GM19351 (cell line): ENCODE measurements at regions not wholly inside any gene's neighbourhood (a gene's known extent, or its start where the extent isn't known, plus 50 kb on each side); places are given as distances from the start of the nearest gene placed in this dataset.

Experiments used
- ATAC-seq: cut with Tn5 transposase; IDR thresholded peaks from one replicate; pipeline ENCODE4 v1.9.1; 2021; ENCODE audit warnings: mild to moderate bottlenecking, moderate library complexity; ENCODE audit not compliant: unreplicated experiment

DNA sequence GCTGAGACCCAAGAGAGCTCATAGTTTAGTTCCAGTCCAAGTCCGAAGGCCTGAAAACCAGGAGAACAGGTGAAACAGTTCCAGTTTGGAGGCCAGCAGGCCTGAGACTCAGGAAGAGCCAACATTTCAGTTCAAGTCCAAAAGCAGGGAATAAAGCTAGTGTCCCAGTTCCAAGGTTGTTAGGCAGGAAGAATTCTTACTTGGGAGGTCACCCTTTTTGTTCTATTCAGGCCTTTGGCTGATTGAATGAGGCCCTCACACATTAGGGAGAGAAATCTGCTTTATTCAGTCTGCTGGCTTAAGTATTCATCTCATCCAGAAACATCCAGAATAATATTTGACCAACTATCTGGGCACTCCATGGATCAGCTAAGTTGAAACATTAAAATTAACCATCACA, 294.6 kb downstream of the PCNX1 start:
- ATAC-seq, result no peak

DNA sequence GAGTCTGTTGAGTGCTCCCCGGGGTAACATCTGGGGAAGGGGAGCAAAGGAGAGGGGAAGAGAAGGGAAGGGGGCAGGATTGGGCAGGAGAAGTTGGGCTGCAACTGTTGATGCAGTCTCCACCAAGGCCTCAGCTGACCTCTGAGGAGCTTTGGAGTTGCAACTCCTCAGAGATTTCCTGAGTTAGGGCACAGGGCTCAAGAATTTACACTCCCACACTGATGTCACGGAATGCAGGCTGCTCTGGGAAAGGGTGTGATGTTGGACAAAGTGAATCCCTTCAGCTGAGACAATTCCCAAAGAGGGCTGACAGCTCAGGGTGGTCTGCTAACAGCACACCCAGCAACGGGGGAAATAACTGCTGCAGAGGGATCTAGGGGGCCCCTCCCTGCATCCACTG, 295.6 kb downstream of the PCNX1 start:
- ATAC-seq, result no peak

DNA sequence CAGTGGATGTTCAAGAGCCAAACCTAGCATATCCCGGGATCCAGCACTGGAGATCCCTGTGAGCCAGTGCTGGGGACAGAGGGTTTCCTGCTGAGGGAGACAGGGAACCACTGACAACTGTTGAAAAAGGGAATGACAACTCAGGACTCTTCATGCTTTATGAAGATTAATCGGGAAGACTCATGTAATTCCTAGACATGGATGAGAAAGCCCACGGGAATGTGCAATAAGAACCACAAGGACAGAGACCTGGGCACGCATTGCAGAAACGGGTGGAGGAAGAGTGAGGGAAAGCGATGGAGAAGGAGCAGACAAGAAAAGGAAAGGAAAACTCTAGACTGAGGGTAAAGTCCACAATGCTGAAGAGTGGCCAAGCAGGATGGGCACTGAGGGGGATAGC, 296.0 kb downstream of the PCNX1 start:
- no peak for ATAC-seq

DNA sequence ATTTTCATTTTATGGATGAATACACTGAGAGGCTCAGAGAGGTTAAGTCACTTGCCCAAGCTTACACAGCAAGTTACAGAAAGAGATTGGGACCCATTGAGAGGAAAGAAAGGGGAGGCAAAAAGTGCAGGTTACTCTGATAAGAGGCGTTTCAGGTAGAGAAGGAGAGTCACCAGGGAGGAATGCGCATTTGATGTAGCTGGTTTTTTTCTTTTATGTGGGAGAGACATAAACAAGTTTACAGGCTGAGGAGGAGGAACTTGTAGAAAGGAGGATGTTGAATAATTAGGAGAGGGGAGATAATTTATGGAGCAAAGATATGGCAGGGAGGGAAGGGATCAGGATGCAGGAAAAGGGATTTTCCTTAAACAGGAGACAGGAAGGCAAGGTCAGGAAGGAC, 297.0 kb downstream of the PCNX1 start:
- ATAC-seq, result no peak

DNA sequence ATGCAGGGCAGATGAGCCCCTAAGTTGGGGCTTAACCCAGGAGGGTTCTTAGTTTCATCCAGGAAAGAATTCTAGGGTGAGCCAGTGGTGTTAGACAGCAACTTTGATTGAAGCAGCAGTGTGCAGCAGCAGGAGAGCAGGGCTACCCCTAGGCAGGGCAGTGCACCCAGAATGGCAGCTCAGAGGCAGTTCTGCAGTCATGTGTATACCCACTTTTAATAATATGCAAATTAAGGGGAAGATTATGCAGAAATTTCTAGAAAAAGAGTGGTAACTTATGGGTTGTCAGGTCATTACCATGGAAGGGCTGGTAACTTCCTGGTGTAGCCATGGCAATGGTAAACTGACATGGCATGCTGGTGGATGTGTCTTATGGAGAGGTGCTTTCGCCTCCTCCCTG, 297.5 kb downstream of the PCNX1 start:
- no peak for ATAC-seq

DNA sequence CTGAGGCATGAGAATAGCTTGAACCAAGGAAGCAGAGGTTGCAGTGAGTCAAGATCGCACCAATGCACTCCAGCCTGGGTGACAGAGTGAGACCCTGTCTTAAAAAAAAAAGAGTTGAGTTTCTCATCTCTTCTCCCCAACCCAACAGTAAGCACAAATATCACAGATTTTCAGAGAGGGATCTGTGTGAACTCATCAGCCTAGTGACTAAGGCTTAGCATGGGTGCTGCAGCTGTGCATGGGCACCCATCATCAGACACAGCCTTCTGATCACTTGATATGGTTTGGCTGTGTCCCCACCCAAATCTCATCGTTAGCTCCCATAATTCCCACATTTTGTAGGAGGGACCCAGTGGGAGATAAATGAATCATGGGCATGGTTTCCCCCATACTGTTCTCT, 298.9 kb downstream of the PCNX1 start:
- no peak for ATAC-seq

DNA sequence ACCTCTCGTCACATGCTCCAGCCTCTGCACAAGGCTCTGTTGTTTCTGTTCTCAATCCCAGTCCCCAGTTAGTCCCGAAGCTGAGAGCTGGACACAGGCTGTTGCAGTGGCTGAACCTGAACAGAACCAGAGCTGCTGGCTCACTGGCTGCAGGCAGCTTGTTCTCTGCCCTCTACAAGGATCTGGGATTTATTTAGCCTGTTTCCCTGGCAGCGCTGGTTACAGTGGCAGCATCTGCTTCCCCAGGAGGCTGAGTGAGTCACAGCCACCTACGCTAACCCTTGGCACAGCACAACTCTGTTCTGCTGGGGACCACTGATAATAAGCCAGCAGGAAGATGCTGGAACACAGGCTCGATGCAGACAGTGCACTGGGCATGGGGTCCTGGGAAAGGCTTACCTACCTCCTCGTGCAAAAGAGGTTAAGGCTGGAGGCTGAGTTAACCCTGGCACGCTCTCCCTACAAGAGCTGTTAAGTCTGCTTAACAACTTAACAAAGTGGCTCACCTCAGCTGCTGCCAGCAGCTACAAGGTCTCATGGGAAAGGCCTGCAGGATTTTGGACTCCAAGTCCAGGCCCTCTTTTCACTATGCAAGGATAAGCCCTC, 299.6 kb downstream of the PCNX1 start:
- ATAC-seq, result no peak

DNA sequence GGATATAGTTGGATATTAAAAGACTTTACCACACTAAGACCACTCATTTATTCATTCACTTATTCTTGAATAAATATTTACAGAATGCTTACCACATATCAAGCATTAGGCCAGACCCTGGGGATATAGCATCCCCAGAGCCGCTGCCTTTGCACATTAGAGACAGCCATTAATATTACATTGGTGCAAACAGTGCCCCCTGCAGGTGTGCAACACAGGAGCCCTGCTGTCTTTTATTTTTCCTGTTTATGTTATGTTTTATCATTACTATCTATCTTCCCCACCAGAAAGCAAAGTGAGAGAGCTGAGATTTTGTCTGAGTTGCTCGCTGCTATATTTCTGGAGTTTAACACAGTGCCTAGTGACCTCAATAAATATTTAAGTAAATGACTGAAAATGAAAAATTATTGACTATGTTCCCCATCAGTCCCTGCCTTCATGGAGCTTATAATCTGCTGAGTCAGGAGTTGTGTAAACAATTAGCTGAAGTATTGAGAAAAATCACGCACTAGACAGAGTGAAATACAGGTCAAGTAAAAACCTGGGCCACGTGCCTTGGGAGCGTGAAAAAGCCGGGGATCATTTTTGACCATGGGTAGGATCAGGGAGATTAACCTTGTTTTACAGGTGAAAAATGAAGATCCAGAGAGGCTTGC, 301.6 kb downstream of the PCNX1 start:
- ATAC-seq, result no peak

DNA sequence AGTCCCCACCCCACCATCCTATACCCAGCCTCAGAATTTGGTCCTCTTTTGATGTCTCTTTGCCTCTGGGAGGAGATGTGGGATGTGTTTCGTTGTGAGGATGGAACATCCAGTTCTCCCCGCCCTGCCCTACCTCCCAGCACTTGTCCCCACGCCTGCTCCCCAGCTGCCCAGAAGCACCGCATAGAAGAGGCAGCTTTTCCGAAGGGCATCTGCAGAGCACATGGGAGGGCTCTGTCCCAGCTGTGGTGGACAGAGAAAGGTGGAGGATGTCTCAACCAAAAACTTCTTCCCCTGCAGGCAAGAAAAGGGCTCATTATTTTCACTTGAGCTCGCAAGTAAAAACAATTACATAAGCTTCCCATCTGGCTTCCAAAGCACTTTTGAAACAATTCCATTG, 302.6 kb downstream of the PCNX1 start:
- ATAC-seq, result no peak

DNA sequence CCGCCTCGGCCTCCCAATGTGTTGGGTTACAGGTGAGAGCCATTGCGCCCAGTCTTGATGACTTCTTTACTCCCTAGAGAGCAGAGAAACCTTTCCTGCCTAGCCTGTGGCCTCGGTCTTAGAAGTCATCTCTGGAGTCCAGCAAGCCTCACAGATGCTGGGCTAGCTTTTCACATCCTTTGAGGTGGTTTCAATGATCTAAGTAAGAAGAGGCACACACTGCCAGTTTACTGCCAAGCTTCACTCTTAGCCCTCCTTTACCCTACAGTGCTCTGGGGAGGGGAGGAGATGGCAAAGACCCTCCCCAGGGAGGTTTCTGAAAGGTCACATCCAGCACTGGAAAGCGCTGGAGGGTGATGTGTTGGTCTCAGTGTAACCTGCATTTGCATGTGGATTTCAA, 304.8 kb downstream of the PCNX1 start:
- no peak for ATAC-seq

DNA sequence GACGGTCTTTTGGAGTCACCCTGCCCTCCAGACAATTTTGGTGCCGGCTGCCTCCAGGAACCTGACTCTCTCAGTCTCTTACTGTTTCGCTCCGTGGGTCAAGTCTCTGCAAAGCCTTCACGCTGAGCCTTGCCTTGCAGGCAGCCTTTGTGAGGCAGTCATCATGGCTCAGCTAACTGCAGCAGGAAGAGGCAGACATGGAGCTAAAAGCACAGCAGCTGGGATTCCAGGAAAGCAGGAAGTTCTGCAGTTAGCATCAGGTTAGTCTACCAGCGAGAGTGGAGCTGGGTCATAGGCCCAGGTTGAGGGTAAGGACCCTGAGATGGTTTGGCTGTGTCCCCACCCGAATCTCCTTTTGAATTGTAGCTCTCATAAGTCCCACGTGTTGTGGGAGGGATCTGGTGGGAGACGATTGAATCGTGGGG, 305.4 kb downstream of the PCNX1 start:
- no peak for ATAC-seq

DNA sequence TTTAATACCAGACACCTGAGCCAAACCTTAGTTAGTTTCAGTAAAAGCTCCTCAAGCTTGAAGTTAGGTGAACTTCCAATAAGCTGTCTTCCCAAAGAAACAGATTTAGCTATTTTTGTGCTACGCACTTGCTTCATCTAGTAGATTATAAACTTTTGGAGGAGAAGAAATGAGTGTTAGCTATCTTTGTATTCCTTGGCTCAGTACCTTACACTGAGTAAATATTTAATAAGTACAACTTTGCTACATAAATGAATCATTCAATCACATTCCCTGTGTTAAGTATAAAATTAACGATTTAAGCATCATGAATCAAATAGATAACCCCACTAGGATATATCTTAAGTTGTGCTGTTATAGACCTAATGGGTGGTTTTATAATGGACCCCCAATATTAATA, 307.0 kb downstream of the PCNX1 start:
- ATAC-seq, result no peak

DNA sequence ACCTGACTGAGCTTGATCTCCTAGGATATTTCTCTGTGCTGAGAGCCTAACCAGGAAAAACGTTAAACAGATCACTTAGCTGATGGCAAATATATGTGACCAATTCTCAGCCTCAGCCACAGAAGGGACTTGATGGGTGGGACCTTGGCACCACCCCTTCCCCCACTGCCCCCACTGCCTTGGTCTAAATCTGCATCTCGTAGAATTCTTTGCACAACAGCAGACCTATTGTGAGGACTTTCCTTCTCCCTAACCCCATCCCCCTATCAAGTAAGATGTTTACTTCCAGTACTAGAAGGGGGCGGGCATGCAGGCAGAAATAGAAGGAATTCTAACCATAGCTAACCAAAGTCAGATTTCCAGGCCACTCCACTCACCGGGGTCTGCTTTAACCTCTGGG, 313.2 kb downstream of the PCNX1 start:
- ATAC-seq, result no peak

DNA sequence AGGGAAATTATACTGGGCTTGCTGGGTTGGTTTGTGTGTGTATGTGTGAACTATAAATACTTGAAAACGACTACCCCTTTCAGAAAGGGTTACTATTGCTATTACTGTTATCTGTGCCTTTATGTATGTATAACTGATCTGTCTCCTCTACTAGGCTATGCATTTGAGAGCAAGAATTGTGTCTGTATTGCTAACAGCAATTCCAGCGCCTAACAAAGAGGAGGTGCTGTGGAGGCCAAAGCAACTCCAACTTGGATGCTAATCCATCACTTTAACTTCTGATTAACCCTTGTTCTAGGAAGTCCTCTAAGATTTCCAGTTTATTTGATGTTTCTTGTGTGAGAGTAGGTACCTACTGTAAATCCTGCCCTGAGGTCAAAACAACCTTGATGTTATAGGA, 313.9 kb downstream of the PCNX1 start:
- ATAC-seq, result no peak

DNA sequence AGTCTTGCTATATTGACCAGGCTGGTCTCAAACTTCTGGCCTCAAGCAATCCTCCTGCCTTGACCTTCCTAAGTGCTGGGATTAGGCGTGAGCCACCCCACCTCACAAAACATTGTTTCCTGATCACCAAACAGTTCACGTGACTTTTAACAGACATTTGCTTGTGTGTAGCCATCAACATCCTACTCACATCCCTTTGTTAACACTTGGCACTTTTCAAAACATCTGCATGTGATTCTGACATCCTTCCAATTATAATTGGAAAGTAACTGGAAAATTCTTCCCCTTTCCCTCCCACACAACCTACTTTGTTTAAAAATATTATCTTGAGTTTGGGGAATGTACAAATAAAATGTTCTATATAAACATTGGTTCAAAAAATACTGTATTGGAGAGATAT, 317.9 kb downstream of the PCNX1 start:
- no peak for ATAC-seq

DNA sequence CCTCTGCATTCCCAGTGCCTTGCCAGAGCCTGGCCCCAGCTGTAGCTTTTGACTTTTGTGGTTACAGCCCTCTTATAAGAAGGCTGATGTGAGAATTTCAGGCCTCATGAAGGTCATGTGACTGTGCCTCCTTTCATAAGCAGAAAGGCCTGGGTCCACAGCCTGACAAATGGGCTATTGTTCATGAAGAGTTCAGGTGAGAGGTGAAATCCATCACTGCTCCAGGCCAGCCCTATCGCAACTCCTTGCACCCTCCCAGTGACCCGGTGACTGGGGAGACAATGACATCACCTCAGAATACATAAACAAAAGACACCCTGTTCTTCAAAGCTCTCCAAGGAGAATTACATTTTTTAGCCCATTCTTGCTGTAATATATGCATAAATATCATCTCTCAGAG, 321.5 kb downstream of the PCNX1 start:
- no peak for ATAC-seq

DNA sequence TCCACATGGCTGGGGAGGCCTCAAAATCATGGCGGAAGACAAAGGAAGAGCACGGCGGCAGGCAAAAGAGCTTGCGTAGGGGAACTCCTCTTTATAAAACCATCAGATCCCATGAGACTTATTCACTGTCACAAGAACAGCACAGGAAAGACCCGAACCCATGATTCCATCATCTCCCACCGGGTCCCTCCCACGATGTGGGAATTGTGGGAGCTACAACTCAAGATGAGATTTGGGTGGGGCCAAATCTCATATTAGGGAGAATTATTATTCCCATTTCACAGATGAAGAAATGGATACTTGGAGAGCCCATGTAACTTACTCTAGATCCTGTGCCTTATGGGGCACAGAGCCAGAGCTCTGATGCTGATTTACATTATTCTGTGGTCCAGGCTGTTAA, 322.6 kb downstream of the PCNX1 start:
- ATAC-seq, result no peak

DNA sequence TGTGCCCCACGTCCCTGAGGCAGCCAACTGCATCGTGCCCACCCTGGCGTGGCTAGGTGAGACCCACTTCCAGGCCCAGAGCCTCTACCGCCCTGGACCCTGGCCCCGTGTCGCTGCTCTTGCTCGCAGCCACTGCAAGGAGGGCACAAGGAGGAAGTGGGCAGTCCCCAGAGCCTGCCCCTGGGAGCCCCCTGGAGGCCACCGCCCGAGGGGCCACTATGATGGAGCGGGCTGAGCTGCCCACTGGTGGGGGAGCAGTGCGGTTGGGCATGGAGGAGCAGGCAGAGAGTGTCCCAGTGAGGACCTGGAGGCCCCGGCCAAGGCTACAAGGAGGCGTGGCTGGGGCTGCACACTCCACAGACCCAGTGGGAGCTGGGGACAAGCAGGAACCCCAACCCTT, 323.6 kb downstream of the PCNX1 start:
- ATAC-seq, result no peak

DNA sequence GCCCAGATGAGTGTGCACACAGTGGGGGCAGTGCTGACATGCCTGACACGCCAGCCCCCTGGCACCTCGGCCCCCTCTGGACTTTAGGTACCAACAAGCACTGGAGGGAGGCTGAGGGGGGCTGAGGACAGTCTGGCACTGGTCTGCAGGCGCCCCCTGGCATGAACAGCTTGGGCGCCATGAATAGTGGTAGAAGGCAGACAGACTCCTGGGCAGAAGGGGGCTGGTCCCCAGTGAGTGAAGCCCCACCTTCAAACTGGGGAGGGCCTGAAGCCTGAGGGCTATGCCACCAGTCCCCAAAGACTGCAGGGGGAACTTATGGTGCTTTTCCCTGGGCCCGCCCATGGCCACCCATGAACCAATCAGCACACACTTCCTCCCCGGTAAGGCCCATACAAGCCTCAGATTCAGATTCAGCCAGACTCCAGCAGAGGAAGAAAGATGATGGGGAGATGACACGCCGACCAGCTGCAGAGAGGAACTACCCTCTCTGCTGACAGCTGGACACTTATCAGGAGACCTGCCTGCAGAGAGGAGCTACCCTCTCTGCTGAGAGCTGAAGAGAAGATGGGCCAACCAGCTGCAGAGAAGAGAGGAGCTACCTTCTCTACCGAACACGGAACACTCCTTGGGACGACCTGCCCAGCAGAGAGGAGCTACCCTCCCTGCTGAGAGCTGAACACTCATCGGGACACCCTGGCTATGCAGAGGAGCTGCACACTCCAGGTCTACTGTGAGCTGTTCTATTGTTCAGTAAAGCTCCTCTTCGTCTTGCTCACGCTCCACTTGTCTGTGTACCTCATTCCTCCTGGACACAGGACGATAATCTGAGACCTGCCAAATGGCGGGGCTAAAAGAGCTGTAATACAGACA, 324.5 kb downstream of the PCNX1 start:
- no peak for ATAC-seq

DNA sequence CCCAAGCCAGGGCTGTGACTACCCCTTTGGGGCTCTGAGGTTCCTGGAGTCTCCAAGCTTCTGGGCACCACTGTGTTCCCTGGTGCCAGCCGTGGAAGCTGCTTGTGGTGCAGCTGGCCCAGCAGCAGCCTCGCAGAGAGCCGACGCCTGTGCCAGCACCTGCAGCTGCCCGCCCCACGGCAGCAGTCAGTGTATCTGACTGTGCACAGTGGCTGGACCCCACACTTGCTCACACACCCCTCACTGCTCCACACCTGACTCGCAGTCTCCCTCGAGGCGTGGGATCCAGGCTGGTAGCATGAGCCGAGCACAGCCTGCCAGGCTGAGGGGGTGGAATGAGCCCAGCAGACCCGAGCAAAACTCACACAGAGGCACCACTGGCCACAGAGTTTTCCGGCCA, 325.2 kb downstream of the PCNX1 start:
- ATAC-seq, result no peak

DNA sequence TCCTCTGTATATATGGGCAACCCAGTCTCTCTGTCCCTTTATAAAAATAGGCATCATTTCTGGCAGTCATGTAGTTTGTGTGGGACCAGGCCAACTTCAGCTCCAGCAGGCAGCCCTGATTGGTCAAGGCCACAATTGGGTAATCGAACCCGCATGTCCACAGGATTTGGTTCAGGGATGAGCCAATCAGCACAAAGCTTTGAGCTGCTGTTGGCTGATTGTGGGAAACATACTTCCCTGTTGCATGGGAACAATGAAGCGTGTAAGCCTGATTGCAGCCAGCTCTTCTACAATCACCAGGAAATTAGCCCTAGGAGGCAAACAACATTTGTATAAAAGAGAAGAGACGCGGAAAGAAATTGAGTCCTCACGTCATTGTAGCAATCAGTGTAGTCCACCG, 328.6 kb downstream of the PCNX1 start:
- no peak for ATAC-seq

DNA sequence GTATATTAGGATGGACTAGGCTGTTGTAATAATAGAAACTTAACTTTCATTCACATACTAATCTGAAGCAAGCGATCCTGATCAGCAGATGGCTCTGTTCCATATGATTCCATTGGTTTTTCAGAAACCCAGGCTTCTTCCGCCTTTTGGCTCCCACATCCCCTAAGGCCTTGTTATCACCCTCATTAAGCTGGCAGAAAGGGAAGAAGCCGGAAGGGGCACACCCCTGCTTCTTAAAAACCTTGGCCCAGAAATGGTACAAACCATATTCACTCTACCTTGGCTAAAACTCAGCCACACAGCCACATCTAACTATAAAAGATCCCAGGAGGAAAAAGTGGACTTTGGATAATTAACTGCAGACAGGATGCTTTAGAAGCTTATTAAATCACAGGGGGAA, 329.2 kb downstream of the PCNX1 start:
- no peak for ATAC-seq
